Mesodermal cell (in vitro differentiated cells): ENCODE measurements at regions not wholly inside any gene's neighbourhood (a gene's known extent, or its start where the extent isn't known, plus 50 kb on each side); places are given as distances from the start of the nearest gene placed in this dataset.

Experiments used
- H3K27ac ChIP-seq: 2 replicates; pipeline ENCODE4 v1.7.0; 2013; ENCODE audit warnings: mild to moderate bottlenecking, low read depth, low read length, moderate library complexity; ENCODE audit not compliant: severe bottlenecking
- H3K36me3 ChIP-seq: 2 replicates; pipeline ENCODE4 v1.7.1; 2013; ENCODE audit warnings: mild to moderate bottlenecking, low read length, moderate library complexity; ENCODE audit not compliant: control insufficient read depth, insufficient read depth
- H3K4me1 ChIP-seq: one replicate; pipeline ENCODE4 v1.7.1; 2013; ENCODE audit warnings: mild to moderate bottlenecking, low read length; ENCODE audit not compliant: insufficient read depth, control insufficient read depth, poor library complexity, severe bottlenecking
- H3K4me3 ChIP-seq: 2 replicates; pipeline ENCODE4 v1.7.0; 2013; ENCODE audit warnings: low read length, control low read depth, mild to moderate bottlenecking; ENCODE audit not compliant: insufficient read depth, poor library complexity, severe bottlenecking; ENCODE audit errors: extremely low read depth
- H3K9me3 ChIP-seq: 2 replicates; pipeline ENCODE4 v1.7.1; 2013; ENCODE audit warnings: mild to moderate bottlenecking, low read length, moderate library complexity; ENCODE audit not compliant: control insufficient read depth
- WGBS, 2 experiments: methylation state at CpG; one replicate each; pipeline ENCODE4 v1.1.5; 2013; ENCODE audit warnings: missing lambda C conversion rate in 2 of 2; ENCODE audit not compliant: insufficient coverage in 2 of 2; 5-methylcytosine and 5-hydroxymethylcytosine counted together

DNA sequence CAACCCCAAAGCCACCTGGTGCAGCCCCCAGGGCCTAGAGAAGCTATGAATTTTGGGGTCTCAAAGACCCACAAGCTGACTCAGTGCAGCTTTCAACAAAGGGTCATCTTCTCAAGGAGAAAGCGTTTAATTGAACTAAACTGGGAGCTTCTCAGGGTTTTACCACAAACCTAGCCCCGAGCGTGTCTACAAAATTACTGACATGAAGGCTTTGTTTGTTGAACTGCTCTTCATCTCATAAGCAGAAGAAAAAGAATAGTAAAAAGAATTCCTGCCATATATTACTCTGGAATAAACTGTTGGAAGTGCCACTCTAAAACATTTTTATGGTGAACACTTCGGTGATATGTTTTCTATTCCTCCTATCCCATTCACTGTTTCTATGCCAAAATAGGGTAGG lies 50.8 kb upstream of the INCENP start:
- no peaks in the 10 kb centered on the region for H3K9me3 ChIP-seq
- no peaks in the 10 kb centered on the region for H3K36me3 ChIP-seq
- H3K4me1 ChIP-seq = no peaks in the 10 kb centered on the region
- H3K27ac ChIP-seq = no peak overlapping the region
- 92 to 100% methylated on average over 1 to 4 of the region's 4 CpGs for WGBS, 2 experiments
- H3K4me3 ChIP-seq = no peak overlapping the region

- Histone ChIP-seq H3K27ac (no peak overlapping the region), H3K36me3 (no peaks in the 10 kb centered on the region), H3K9me3 (no peaks in the 10 kb centered on the region), H3K4me3 (no peak overlapping the region), H3K4me1 (no peaks in the 10 kb centered on the region)
- WGBS, 2 experiments = 93 to 100% methylated on average over 1 to 2 of the region's 3 CpGs
Observed at GRCh38 chr11:62071408-62071807, 52.4 kb upstream of the INCENP start.

- H3K27ac ChIP-seq = no peak overlapping the region
Observed at GRCh38 chr11:62069986-62070919, 53.6 kb upstream of the INCENP start.

GRCh38 chr11:62069374-62069773 lies 54.4 kb upstream of the INCENP start:
- H3K4me1 ChIP-seq = no peaks in the 10 kb centered on the region
- whole genome bisulfite sequencing, 2 experiments = 80 to 83% methylated on average over 6 to 8 of the region's 8 CpGs
- no peak overlapping the region for H3K27ac ChIP-seq
- H3K4me3 ChIP-seq = no peak overlapping the region
- no peaks in the 10 kb centered on the region for H3K9me3 ChIP-seq
- no peaks in the 10 kb centered on the region for H3K36me3 ChIP-seq

More at GRCh38 chr11:62069986-62070919, 53.6 kb upstream of the INCENP start:
- Histone ChIP-seq H3K4me1 (no peaks in the 10 kb centered on the region), H3K9me3 (no peaks in the 10 kb centered on the region), H3K4me3 (no peak overlapping the region), H3K36me3 (no peaks in the 10 kb centered on the region)
- WGBS, 2 experiments = 79 to 91% methylated on average over 10 to 12 of the region's 15 CpGs

DNA sequence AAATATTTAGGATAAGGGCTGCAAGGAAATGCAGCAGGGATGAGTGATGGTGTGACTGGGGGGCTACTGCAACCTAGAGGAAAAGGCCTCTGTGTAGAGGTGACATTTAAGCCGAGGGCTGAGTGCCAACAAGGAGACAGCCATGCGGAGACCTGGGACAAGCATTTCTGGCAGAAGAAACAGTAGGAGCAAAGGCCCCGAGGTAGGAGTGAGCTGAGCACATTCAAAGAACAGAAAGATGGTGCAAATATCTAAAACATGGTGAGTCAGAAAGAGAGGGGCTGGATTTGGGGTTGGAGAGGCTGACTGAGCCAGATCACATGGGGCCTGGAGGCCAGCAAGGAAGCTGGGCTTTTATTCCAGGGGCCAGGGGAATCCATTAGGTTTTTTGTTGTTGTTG lies 55.1 kb upstream of the INCENP start:
- H3K4me1 ChIP-seq = no peaks in the 10 kb centered on the region
- WGBS, 2 experiments = 89 to 90% methylated on average over 3 of the region's 3 CpGs
- H3K36me3 ChIP-seq = no peaks in the 10 kb centered on the region
- no peak overlapping the region for H3K4me3 ChIP-seq
- no peaks in the 10 kb centered on the region for H3K9me3 ChIP-seq
- H3K27ac ChIP-seq = no peak overlapping the region

DNA sequence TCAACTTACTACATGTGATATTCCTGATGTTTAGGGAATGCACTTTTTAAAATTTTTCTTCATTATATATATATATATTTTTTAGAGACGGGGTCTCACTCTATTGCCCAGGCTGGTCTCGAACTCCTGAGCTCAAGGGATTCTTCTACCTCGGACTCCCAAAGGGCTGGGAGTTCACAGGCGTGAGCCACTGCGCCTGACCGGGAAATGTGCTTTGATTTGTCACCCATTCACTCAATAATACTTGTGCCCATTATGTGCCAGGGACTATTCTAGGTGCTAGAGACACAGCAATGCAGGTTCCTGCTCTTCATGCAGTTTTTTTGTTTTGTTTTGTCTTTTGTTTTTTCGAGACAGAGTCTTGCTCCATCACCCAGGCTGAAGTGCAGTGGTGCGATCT lies 56.1 kb upstream of the INCENP start:
- WGBS, 2 experiments = 91 to 93% methylated on average over 4 to 7 of the region's 8 CpGs
- Histone ChIP-seq H3K9me3 (no peaks in the 10 kb centered on the region), H3K27ac (no peak overlapping the region), H3K4me1 (no peaks in the 10 kb centered on the region), H3K36me3 (no peaks in the 10 kb centered on the region), H3K4me3 (no peak overlapping the region)

- 70 to 71% methylated on average over 2 of the region's 2 CpGs for WGBS, 2 experiments
- Histone ChIP-seq H3K4me3 (no peak overlapping the region), H3K4me1 (no peaks in the 10 kb centered on the region), H3K9me3 (no peaks in the 10 kb centered on the region), H3K27ac (no peak overlapping the region), H3K36me3 (no peaks in the 10 kb centered on the region)
Observed at GRCh38 chr11:62064221-62064620, 59.6 kb upstream of the INCENP start.

GRCh38 chr11:62062223-62062861 lies 61.5 kb upstream of the INCENP start:
- 87 to 91% methylated on average over 4 of the region's 4 CpGs for WGBS, 2 experiments
- Histone ChIP-seq H3K36me3 (no peaks in the 10 kb centered on the region), H3K9me3 (no peaks in the 10 kb centered on the region), H3K4me1 (no peaks in the 10 kb centered on the region), H3K4me3 (no peak overlapping the region), H3K27ac (no peak overlapping the region)

GRCh38 chr11:62061356-62062222 lies 62.2 kb upstream of the INCENP start:
- 88 to 96% methylated on average over 3 to 9 of the region's 11 CpGs for WGBS, 2 experiments
- H3K9me3 ChIP-seq = no peaks in the 10 kb centered on the region
- H3K27ac ChIP-seq = no peak overlapping the region
- H3K4me3 ChIP-seq = no peak overlapping the region
- H3K4me1 ChIP-seq = no peaks in the 10 kb centered on the region
- H3K36me3 ChIP-seq = no peaks in the 10 kb centered on the region

DNA sequence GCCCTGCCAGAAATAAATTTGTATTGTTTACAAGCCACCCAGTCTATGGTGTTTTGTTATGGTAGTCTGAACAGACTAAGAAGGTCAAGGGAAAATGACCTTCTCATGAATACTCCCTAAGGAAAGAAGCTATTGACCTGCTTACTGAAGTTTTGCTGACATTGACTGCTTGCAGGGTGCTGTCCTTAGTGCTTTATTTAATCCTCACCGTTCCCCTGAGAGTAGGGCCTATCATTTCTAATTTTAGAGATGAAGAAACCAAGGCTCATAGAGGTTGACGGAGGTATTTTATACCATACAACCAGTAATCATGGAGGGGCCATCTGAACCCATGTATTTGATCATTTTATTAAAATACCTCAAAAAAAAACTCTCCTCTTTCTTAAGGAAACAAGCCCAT lies 66.7 kb upstream of the INCENP start:
- Histone ChIP-seq H3K4me1 (no peaks in the 10 kb centered on the region), H3K36me3 (no peaks in the 10 kb centered on the region), H3K27ac (no peak overlapping the region), H3K9me3 (no peaks in the 10 kb centered on the region), H3K4me3 (no peak overlapping the region)
- WGBS, 2 experiments = 83% methylated on average over 1 of the region's 2 CpGs
